Esophagus muscularis mucosa (tissue), 3 donors: ENCODE measurements at regions not wholly inside any gene's neighbourhood (a gene's known extent, or its start where the extent isn't known, plus 50 kb on each side); places are given as distances from the start of the nearest gene placed in this dataset.

Source experiments
- POLR2A ChIP-seq: fragments of 450-650 bp; IDR thresholded peaks from one replicate; pipeline ENCODE4 v1.6.1; 2017; ENCODE audit warnings: antibody characterized with exemption, moderate library complexity, mild to moderate bottlenecking, low read depth
- POLR2AphosphoS5 ChIP-seq, 2 donors: sonication (generic); formaldehyde crosslinking; IDR thresholded peaks; one replicate each; pipeline ENCODE4 v1.6.1; 2017; ENCODE audit warnings: antibody characterized with exemption in 2 of 2
- TF ChIP-seq, protein P1 (sequence below), 3 experiments: fragments of 200-600 bp in 2 of 3; fragments of 450-650 bp in 1 of 3; sonication (generic) in 2 of 3; IDR thresholded peaks; one replicate each; pipeline ENCODE4 v1.5.1; 2017 to 2019; ENCODE audit warnings: antibody characterized with exemption in 3 of 3, mild to moderate bottlenecking in 2 of 3, moderate library complexity in 1 of 3

DNA sequence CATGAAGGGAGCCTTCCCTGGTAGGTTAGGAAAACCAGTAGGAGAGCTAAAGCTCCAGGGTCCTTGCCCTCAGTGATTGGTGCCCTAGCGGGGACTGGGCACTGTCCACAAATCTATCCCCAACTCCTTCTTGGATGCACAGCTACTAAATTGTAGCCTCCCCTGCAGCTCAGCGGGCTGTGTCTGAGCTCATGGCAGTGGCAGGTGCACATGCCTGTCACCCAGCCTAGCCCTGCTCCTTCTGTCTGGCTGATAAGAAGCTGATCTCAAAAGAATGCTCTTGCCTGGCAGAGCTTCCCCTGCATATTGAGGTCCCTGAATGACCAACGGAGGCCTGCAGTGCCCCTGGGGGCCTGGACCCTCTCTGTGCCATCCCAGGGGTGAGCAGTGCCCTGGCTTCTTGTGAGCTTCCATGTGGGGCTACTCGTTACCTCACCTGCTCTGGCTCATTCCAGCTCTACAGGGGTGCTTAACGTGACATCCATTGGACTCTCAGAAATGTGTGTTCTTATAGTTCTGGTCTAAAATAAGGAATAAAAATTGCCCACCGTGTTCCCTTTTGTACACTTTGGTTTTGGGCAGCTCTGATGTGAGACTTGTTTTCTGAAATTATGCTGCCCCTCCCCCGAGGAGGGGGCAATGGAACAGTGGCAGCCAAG is 59.8 kb upstream of the ANTXRL start:
- no peak for TF ChIP-seq POLR2AphosphoS5 (IDR thresholded peaks at IDR 0.05)
- TF ChIP-seq, protein P1, sequence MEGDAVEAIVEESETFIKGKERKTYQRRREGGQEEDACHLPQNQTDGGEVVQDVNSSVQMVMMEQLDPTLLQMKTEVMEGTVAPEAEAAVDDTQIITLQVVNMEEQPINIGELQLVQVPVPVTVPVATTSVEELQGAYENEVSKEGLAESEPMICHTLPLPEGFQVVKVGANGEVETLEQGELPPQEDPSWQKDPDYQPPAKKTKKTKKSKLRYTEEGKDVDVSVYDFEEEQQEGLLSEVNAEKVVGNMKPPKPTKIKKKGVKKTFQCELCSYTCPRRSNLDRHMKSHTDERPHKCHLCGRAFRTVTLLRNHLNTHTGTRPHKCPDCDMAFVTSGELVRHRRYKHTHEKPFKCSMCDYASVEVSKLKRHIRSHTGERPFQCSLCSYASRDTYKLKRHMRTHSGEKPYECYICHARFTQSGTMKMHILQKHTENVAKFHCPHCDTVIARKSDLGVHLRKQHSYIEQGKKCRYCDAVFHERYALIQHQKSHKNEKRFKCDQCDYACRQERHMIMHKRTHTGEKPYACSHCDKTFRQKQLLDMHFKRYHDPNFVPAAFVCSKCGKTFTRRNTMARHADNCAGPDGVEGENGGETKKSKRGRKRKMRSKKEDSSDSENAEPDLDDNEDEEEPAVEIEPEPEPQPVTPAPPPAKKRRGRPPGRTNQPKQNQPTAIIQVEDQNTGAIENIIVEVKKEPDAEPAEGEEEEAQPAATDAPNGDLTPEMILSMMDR (IDR thresholded peaks at IDR 0.05) = no peak
- no peak for TF ChIP-seq POLR2A
